NCI-H2107 treated with DMSO at 0.1 percent for 48 hours (cell line): ENCODE measurements at regions not wholly inside any gene's neighbourhood (a gene's known extent, or its start where the extent isn't known, plus 50 kb on each side); places are given as distances from the start of the nearest gene placed in this dataset.

Experiments
- DNase-seq: peaks from one replicate; lab custom pipeline; 2025; ENCODE audit not compliant: unreplicated experiment; lab: John Stamatoyannopoulos, UW

DNA sequence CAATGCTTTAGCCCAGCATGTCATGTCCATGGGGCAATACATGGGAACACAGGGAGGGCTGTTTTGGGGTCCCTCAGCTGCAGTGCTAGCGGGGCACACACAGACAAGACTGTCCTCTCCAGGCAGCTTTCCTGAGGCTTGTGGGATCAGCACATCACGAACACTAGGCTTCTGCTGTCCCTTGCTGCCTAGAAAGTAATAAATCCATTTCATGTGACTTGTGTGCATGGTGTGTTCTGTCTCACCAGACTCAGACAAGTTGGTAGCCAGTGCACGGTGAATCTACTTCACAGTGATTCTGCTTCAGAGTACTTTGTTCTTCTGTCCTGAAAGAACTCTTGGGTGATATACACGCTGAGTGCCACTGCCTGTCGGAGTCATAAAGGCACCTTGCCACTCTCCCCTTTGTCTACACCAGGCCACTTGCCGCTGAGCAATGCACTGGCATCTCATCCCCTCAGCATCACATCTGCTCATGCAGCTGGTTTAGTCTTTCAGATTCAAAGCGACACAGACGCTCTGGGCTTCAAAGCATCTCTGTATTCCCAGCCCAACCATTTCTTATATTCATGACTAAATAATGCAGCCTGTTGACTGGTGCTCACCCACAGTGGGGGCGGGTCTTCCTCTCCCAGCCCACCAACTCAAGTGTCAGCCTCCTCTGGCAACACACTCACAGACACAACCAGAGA lies 95.2 kb upstream of the COX10 start:
- DNase-seq = no peak

DNA sequence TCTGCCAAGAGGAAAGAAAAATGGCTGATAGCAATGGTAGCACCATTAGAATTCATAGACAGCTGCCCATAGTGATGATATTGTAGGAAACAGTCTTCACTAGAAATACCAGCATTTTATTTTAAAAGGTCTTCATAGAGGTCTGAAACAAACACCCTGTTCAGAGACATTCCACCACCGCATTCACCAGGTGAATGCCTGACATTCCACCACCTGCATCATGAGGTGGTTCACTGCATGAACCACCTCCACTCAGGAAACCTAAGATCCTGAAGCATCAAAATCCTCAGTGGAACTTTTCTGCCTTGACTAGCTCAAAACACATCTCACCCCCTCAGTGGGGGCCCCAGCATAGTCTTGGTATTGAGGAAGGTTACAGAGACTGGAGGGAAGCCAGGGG lies 91.5 kb upstream of the COX10 start:
- DNase-seq = no peak

- no peak for DNase-seq
These were observed 90.8 kb upstream of the COX10 start for GRCh38 chr17:13978478-13978877.

- no peak for DNase-seq
These were observed 87.4 kb upstream of the COX10 start for GRCh38 chr17:13981881-13982280.

DNA sequence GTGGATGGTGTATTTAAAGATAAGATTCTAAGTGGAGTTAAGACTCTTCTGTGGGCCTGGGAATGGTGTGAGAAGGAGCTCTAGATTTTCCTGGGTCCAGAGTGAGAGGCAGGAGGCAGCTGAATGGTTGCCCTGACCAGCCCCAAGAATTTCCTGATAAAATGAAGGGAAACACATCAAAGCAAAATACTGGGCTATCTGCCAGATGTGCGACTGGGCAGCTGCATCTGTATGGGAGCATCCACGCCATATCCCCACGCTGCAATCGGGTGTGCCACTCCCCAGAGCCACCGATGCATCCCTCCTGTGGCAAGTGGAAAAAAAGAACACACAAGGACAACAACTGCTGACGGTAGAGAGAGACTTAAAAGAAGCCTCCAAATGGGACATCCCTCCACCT lies 84.3 kb upstream of the COX10 start:
- no peak for DNase-seq

GRCh38 chr17:13986855-13987254 lies 82.4 kb upstream of the COX10 start:
- no peak for DNase-seq

- DNase-seq = no peak
These were observed 80.2 kb upstream of the COX10 start for GRCh38 chr17:13989138-13989537.

GRCh38 chr17:13993106-13993505 lies 76.2 kb upstream of the COX10 start:
- DNase-seq = no peak

GRCh38 chr17:13994050-13994449 lies 75.3 kb upstream of the COX10 start:
- DNase-seq = no peak

DNA sequence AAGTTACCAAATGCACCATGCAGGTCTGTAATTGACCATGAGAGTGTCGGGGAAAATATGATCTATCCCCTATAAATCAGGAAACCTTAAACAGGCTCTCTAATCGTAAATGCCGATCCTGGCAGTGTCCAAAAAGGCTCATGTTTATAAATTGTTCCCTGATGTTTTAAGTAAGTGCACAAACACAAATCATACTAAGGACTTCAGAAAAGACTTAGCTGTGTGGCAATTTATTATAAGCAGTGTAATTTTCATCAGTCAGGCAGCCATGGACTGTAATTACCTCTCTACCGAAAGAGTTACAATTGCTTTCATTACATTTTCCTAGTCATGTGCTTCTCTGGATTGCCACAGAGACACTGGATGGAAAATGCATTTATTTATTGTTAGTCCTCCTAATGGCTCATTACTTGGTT lies 73.4 kb upstream of the COX10 start:
- peak; percentile 20 for DNase-seq

GRCh38 chr17:13996276-13996675 lies 73.0 kb upstream of the COX10 start:
- no peak for DNase-seq

- no peak for DNase-seq
These were observed 72.6 kb upstream of the COX10 start for GRCh38 chr17:13996748-13997147.

DNA sequence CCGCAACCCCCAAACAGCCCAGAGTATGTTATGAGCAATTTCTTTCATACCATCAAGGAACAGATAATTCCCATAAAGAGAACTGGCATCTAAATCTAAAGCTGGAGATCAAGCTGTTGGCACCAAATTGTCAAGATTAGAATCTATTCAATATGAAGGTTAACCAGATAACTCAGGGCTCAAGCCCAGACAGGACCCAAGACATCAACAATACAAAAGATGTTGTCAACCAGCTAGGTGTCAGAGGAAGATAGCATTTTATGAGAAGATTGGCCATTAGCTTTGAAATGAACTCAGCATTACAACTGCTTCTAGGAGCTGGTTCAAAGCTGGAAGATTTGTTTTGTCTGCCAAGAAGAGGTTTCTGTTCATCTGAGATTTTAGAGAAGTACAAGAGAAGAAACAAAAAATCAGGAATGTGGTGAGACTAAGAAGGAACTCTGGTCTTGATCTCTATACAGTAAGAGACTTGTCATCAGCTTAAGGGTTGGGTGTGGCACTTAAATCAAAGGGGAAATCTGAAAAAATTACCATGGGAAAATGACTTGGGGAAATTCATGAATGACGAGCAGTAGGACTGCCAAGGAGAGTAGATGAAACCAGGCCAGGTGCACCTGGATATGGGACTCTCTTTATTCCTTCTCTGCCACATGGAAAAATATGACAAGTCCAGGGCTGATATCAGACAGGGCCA lies 64.2 kb upstream of the COX10 start:
- DNase-seq = no peak

- DNase-seq = no peak
These were observed 62.9 kb upstream of the COX10 start for GRCh38 chr17:14006249-14006942.

- no peak for DNase-seq
These were observed 61.4 kb upstream of the COX10 start for GRCh38 chr17:14007951-14008350.

- no peak for DNase-seq
These were observed 58.1 kb upstream of the COX10 start for GRCh38 chr17:14011036-14011692.

- DNase-seq = no peak
These were observed 57.4 kb upstream of the COX10 start for GRCh38 chr17:14011740-14012405.

GRCh38 chr17:14014657-14015056 lies 54.6 kb upstream of the COX10 start:
- no peak for DNase-seq

DNA sequence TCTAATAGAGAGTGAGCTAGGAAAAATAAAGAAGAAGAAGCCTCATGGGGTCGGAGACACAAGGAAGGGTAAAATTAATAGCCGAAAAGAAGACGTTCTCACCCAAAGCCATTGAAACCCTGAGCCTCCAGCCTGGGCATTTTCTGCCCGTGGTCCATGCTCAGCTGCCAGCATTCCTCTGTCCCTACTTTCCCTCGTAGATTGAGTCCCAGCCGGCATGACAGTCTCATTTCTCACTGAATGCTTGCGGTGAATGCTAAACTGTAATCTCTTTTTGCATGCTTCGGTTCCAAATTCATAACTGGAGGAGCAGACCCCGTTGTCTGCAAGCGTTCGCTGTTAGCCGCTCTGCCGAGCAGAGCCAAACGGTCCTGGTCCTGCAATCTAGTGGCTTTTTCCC lies 54.0 kb upstream of the COX10 start:
- no peak for DNase-seq

DNA sequence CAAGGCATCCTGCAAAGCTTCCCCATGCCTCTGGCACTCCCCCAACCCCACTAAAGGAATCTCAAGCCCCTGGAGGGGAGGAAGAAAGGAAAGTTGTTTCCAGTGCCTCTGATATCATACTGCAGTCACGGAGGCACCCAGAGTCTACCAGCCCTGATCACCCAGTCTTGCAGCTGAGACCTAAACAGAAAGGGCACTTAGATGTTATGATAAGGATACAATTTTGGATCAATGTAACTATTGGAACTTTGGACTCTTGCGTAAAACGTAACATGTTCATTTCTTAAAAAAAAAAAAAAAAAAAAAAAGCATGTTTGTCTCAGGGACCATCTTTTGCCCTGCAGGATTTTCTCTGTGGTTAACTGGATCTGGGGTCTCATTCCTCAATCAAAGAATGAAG lies 52.4 kb upstream of the COX10 start:
- DNase-seq = no peak
